ENCODE measurements at regions not wholly inside any gene's neighbourhood (a gene's known extent, or its start where the extent isn't known, plus 50 kb on each side); places are given as distances from the start of the nearest gene placed in this dataset.
"Not testable (repeated sequence)": the region's sequence is repeated elsewhere in the genome, so short reads cannot be mapped to it uniquely, and the experiment has no call there.

- Mint-ChIP-seq H3K4me1 (no peaks in the 10 kb centered on the region), H3K27ac (no peak overlapping the region), H3K9me3 (peaks cover 5 to 8% (median 6%) of the 10 kb centered on the region in 3 donors), H3K27me3 (peaks cover 3 to 10% of the 10 kb centered on the region in 2 donors), H3K36me3 (no peaks in the 10 kb centered on the region), H3K4me3 (no peak overlapping the region)
- CTCF ChIA-PET = no interaction called here
- H3K36me3 ChIP-seq (ENCODE audit: control insufficient read depth in 2 of 2, extremely low read depth in 1 of 2, insufficient read depth in 1 of 2, low read length in 1 of 2) = no peaks in the 10 kb centered on the region
- POLR2A ChIA-PET = no interaction called here
- no peak overlapping the region for H3K4me3 ChIP-seq (ENCODE audit: control insufficient read depth in 1 of 2, extremely low read depth in 1 of 2, low read length in 1 of 2)
- H3K4me1 ChIP-seq (ENCODE audit: control insufficient read depth in 1 of 2, extremely low read depth in 1 of 2, insufficient read depth in 2 of 2, low read length in 2 of 2) = no peaks in the 10 kb centered on the region
- H3K9me3 ChIP-seq = no peaks in the 10 kb centered on the region
- peaks cover 0 to 15% of the 10 kb centered on the region in 2 experiments for H3K27me3 ChIP-seq (replicated peaks in 1 of 2; ENCODE audit: control insufficient read depth in 2 of 2, extremely low read depth in 1 of 2, insufficient read depth in 2 of 2, low read length in 1 of 2)
- 80% methylated on average over 4 of the region's 9 CpGs for WGBS (ENCODE audit: insufficient coverage)
- ATAC-seq (replicated peaks in 1 of 4) (no peak), DNase-seq (no peak)
- no peak overlapping the region for H3K27ac ChIP-seq (ENCODE audit: low read length)
Measured at GRCh38 chr4:8722556-8722955, 130.0 kb downstream of the CPZ start.

DNA sequence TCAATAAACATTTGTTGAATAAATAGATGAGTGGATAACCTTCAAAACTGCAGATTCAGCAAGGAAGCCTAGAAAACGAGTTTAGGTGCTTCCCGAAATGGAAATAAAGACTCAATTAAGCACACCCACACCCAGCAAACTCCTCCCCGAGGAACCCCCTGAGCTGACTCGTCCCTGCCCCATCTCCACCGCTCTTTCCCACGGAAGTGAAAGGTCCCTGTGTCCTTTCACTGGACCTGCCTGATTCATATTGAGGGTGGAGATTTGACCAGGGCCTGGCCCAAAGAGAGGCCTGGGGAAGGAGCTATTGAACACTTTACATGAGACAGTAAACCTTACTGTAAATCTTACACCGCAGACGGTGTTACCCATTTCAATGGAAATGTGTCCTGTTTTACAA is 129.1 kb downstream of the CPZ start:
- ChIA-PET CTCF (no interaction called here), POLR2A (no interaction called here)
- Histone ChIP-seq H3K36me3 (ENCODE audit: control insufficient read depth in 2 of 2, extremely low read depth in 1 of 2, insufficient read depth in 1 of 2, low read length in 1 of 2) (no peaks in the 10 kb centered on the region), H3K27me3 (replicated peaks in 1 of 2; ENCODE audit: control insufficient read depth in 2 of 2, extremely low read depth in 1 of 2, insufficient read depth in 2 of 2, low read length in 1 of 2) (peaks cover 0 to 15% of the 10 kb centered on the region in 2 experiments), H3K4me1 (ENCODE audit: control insufficient read depth in 1 of 2, extremely low read depth in 1 of 2, insufficient read depth in 2 of 2, low read length in 2 of 2) (no peaks in the 10 kb centered on the region), H3K4me3 (ENCODE audit: control insufficient read depth in 1 of 2, extremely low read depth in 1 of 2, low read length in 1 of 2) (no peak overlapping the region), H3K27ac (ENCODE audit: low read length) (no peak overlapping the region), H3K9me3 (no peaks in the 10 kb centered on the region)
- peak in 1 of 35 experiments; percentile 2 for DNase-seq
- Mint-ChIP-seq H3K27me3 (peaks cover 3 to 6% of the 10 kb centered on the region in 2 donors), H3K36me3 (no peaks in the 10 kb centered on the region), H3K27ac (no peak overlapping the region), H3K4me3 (no peak overlapping the region), H3K4me1 (no peaks in the 10 kb centered on the region), H3K9me3 (peaks cover 5 to 15% (median 6%) of the 10 kb centered on the region in 3 donors)
- 70% methylated on average over 2 of the region's 8 CpGs for WGBS (ENCODE audit: insufficient coverage)
- no peak for ATAC-seq (replicated peaks in 1 of 4)

DNA sequence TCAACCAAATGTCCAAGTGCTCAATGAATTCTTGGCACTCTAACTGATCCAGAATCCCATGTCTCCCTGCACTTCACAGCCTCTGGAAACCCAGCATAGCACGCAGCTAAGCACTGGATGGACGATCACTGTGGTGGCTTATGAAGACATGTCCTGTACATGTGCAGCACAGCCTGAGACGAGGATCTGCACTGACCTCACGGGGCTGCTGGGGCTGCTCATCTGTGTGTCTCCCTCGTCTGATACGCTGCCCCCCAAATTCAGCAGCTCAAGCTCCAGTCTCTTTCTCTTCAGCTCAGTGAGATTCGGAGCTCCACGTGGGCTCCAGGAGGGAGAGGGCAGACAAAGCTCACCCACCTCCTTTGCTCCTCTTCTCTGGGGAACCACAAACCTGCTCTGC is 126.9 kb downstream of the CPZ start:
- Mint-ChIP-seq H3K27me3 (peaks cover 3 to 5% of the 10 kb centered on the region in 2 donors), H3K36me3 (no peaks in the 10 kb centered on the region), H3K9me3 (peaks cover 5 to 22% (median 10%) of the 10 kb centered on the region in 3 donors), H3K4me3 (no peak overlapping the region), H3K27ac (no peak overlapping the region), H3K4me1 (no peaks in the 10 kb centered on the region)
- Histone ChIP-seq H3K4me1 (ENCODE audit: control insufficient read depth in 1 of 2, extremely low read depth in 1 of 2, insufficient read depth in 2 of 2, low read length in 2 of 2) (no peaks in the 10 kb centered on the region), H3K9me3 (peaks cover 5% of the 10 kb centered on the region), H3K27me3 (replicated peaks in 1 of 2; ENCODE audit: control insufficient read depth in 2 of 2, extremely low read depth in 1 of 2, insufficient read depth in 2 of 2, low read length in 1 of 2) (peaks cover 0 to 4% of the 10 kb centered on the region in 2 experiments), H3K36me3 (ENCODE audit: control insufficient read depth in 2 of 2, extremely low read depth in 1 of 2, insufficient read depth in 1 of 2, low read length in 1 of 2) (no peaks in the 10 kb centered on the region), H3K4me3 (ENCODE audit: control insufficient read depth in 1 of 2, extremely low read depth in 1 of 2, low read length in 1 of 2) (no peak overlapping the region), H3K27ac (ENCODE audit: low read length) (no peak overlapping the region)
- ChIA-PET POLR2A (no interaction called here), CTCF (no interaction called here)
- DNase-seq (no peak), ATAC-seq (replicated peaks in 1 of 4) (no peak)
- 82% methylated on average over 6 of the region's 8 CpGs for WGBS (ENCODE audit: insufficient coverage)

DNA sequence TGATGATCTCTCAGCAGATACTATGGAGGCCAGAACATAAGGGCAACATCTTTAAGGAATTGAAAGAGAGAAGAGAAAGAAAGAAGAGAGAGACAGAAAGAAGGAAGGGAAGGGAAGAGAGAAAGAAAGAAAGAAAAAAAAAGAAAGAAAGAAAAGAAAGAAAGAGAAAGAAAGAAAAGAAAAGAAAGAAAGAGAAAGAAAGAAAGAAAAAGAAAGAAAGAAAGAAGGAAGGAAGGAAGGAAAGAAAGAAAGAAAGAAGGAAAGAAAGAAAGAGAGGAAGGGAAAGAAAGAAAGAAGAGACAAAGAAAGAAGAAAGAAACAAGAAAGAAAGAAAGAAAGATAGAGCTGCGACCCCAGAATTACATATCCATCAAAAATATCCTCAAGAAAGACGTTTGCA is 124.9 kb downstream of the CPZ start:
- H3K4me1 Mint-ChIP-seq; ATAC-seq (replicated peaks in 1 of 4); POLR2A ChIA-PET; H3K36me3 Mint-ChIP-seq; H3K27me3 ChIP-seq (replicated peaks in 1 of 2; ENCODE audit: control insufficient read depth in 2 of 2, extremely low read depth in 1 of 2, insufficient read depth in 2 of 2, low read length in 1 of 2); H3K27ac Mint-ChIP-seq; H3K4me3 Mint-ChIP-seq; DNase-seq; H3K27ac ChIP-seq (ENCODE audit: low read length); H3K27me3 Mint-ChIP-seq; H3K36me3 ChIP-seq (ENCODE audit: control insufficient read depth in 2 of 2, extremely low read depth in 1 of 2, insufficient read depth in 1 of 2, low read length in 1 of 2); H3K9me3 ChIP-seq; CTCF ChIA-PET; H3K4me1 ChIP-seq (ENCODE audit: control insufficient read depth in 1 of 2, extremely low read depth in 1 of 2, insufficient read depth in 2 of 2, low read length in 2 of 2); H3K4me3 ChIP-seq (ENCODE audit: control insufficient read depth in 1 of 2, extremely low read depth in 1 of 2, low read length in 1 of 2): not testable (repeated sequence)
- no CpG with 5 or more reads among the region's 2 CpGs for WGBS (ENCODE audit: insufficient coverage)
- peaks cover 16 to 36% (median 20%) of the 10 kb centered on the region in 3 donors for H3K9me3 Mint-ChIP-seq

GRCh38 chr4:8710946-8711345 is 118.4 kb downstream of the CPZ start:
- DNase-seq (peak in 1 of 35 experiments; percentile 3), ATAC-seq (replicated peaks in 1 of 4) (no peak)
- no peak overlapping the region for H3K27ac ChIP-seq (ENCODE audit: low read length)
- Mint-ChIP-seq H3K9me3 (peaks cover 13 to 24% (median 17%) of the 10 kb centered on the region in 3 donors), H3K27ac (no peak overlapping the region), H3K4me1 (no peaks in the 10 kb centered on the region), H3K4me3 (no peak overlapping the region), H3K27me3 (peaks cover 0 to 2% of the 10 kb centered on the region in 2 donors), H3K36me3 (no peaks in the 10 kb centered on the region)
- H3K9me3 ChIP-seq = peaks cover 6% of the 10 kb centered on the region
- H3K36me3 ChIP-seq (ENCODE audit: control insufficient read depth in 2 of 2, extremely low read depth in 1 of 2, insufficient read depth in 1 of 2, low read length in 1 of 2) = no peaks in the 10 kb centered on the region
- 68% methylated on average over 7 of the region's 8 CpGs for WGBS (ENCODE audit: insufficient coverage)
- no peak overlapping the region for H3K4me3 ChIP-seq (ENCODE audit: control insufficient read depth in 1 of 2, extremely low read depth in 1 of 2, low read length in 1 of 2)
- H3K4me1 ChIP-seq (ENCODE audit: control insufficient read depth in 1 of 2, extremely low read depth in 1 of 2, insufficient read depth in 2 of 2, low read length in 2 of 2) = no peaks in the 10 kb centered on the region
- peaks cover 0 to 14% of the 10 kb centered on the region in 2 experiments for H3K27me3 ChIP-seq (replicated peaks in 1 of 2; ENCODE audit: control insufficient read depth in 2 of 2, extremely low read depth in 1 of 2, insufficient read depth in 2 of 2, low read length in 1 of 2)
- POLR2A ChIA-PET = no interaction called here
- CTCF ChIA-PET = no interaction called here

DNA sequence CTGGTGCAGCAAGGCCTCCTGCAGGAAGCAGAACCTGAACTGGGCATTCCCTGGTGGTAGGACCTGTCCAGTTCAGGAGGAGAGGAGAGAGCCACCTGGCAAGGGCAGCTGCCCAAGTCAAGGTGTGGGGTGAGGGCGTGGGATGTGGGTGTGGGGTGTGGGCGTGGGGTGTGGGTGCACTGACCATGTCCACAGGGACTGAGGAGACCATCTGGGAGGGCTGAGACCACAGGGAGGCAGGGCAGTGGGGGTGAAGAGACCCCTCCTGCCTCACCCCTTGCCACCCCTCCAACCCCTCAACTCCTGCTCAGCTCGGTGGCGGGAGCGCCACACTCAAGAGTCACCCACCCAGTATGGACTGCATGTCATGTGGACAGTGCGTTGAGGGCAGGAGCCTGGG is 117.9 kb downstream of the CPZ start:
- H3K9me3 ChIP-seq = peaks cover 6% of the 10 kb centered on the region
- no peak for ATAC-seq (replicated peaks in 1 of 4)
- no peak overlapping the region for H3K4me3 Mint-ChIP-seq
- DNase-seq = peak in 2 of 35 experiments; percentile 2 to 14
- H3K27ac Mint-ChIP-seq = no peak overlapping the region
- ChIA-PET CTCF (no interaction called here), POLR2A (no interaction called here)
- WGBS (ENCODE audit: insufficient coverage) = no CpG with 5 or more reads among the region's 6 CpGs
- peaks cover 13 to 24% (median 17%) of the 10 kb centered on the region in 3 donors for H3K9me3 Mint-ChIP-seq
- H3K27me3 Mint-ChIP-seq = peaks cover 0 to 2% of the 10 kb centered on the region in 2 donors
- H3K4me1 ChIP-seq (ENCODE audit: control insufficient read depth in 1 of 2, extremely low read depth in 1 of 2, insufficient read depth in 2 of 2, low read length in 2 of 2) = no peaks in the 10 kb centered on the region
- H3K36me3 Mint-ChIP-seq = no peaks in the 10 kb centered on the region
- H3K36me3 ChIP-seq (ENCODE audit: control insufficient read depth in 2 of 2, extremely low read depth in 1 of 2, insufficient read depth in 1 of 2, low read length in 1 of 2) = no peaks in the 10 kb centered on the region
- H3K27me3 ChIP-seq (replicated peaks in 1 of 2; ENCODE audit: control insufficient read depth in 2 of 2, extremely low read depth in 1 of 2, insufficient read depth in 2 of 2, low read length in 1 of 2) = peaks cover 0 to 14% of the 10 kb centered on the region in 2 experiments
- no peak overlapping the region for H3K27ac ChIP-seq (ENCODE audit: low read length)
- H3K4me1 Mint-ChIP-seq = no peaks in the 10 kb centered on the region
- no peak overlapping the region for H3K4me3 ChIP-seq (ENCODE audit: control insufficient read depth in 1 of 2, extremely low read depth in 1 of 2, low read length in 1 of 2)

GRCh38 chr4:8709729-8710360 is 117.3 kb downstream of the CPZ start:
- ChIA-PET POLR2A (no interaction called here), CTCF (no interaction called here)
- no peak overlapping the region for H3K27ac Mint-ChIP-seq
- H3K4me3 ChIP-seq (ENCODE audit: control insufficient read depth in 1 of 2, extremely low read depth in 1 of 2, low read length in 1 of 2) = no peak overlapping the region
- H3K36me3 Mint-ChIP-seq = no peaks in the 10 kb centered on the region
- H3K4me1 ChIP-seq (ENCODE audit: control insufficient read depth in 1 of 2, extremely low read depth in 1 of 2, insufficient read depth in 2 of 2, low read length in 2 of 2) = no peaks in the 10 kb centered on the region
- peaks cover 3% of the 10 kb centered on the region for H3K9me3 ChIP-seq
- DNase-seq (peak in 2 of 35 experiments; percentile 3 to 8), ATAC-seq (replicated peaks in 1 of 4) (no peak)
- 46% methylated on average over 15 of the region's 23 CpGs for WGBS (ENCODE audit: insufficient coverage)
- H3K27ac ChIP-seq (ENCODE audit: low read length) = no peak overlapping the region
- peaks cover 0 to 2% of the 10 kb centered on the region in 2 donors for H3K27me3 Mint-ChIP-seq
- H3K4me1 Mint-ChIP-seq = no peaks in the 10 kb centered on the region
- H3K4me3 Mint-ChIP-seq = no peak overlapping the region
- peaks cover 13 to 20% (median 15%) of the 10 kb centered on the region in 3 donors for H3K9me3 Mint-ChIP-seq
- peaks cover 0 to 18% of the 10 kb centered on the region in 2 experiments for H3K27me3 ChIP-seq (replicated peaks in 1 of 2; ENCODE audit: control insufficient read depth in 2 of 2, extremely low read depth in 1 of 2, insufficient read depth in 2 of 2, low read length in 1 of 2)
- no peaks in the 10 kb centered on the region for H3K36me3 ChIP-seq (ENCODE audit: control insufficient read depth in 2 of 2, extremely low read depth in 1 of 2, insufficient read depth in 1 of 2, low read length in 1 of 2)
